MCF 10A (cell line): ENCODE measurements at regions not wholly inside any gene's neighbourhood (a gene's known extent, or its start where the extent isn't known, plus 50 kb on each side); places are given as distances from the start of the nearest gene placed in this dataset.

ENCODE experiments used
- BruUV-seq: library from RNA; stranded (reverse); fragments of 400-500 nt; replicated peaks from 2 replicates; lab custom pipeline; 2021; lab: Mats Ljungman, UMichigan
- CTCF ChIA-PET: fragments of 300-600 bp; sonication (Branson Sonifier 250); formaldehyde crosslinking; extraction: SDS; loops from one replicate; lab custom pipeline; 2021; ENCODE audit warnings: antibody characterized with exemption, inconsistent platforms; lab: Yijun Ruan, JAX
- POLR2A ChIA-PET: fragments of 300-600, 350-650 bp; sonication (Branson Sonifier 250); formaldehyde crosslinking; extraction: SDS; loops from one replicate; lab custom pipeline; 2020; ENCODE audit warnings: antibody characterized with exemption, inconsistent platforms; lab: Yijun Ruan, JAX
- DNase-seq: peaks from one replicate; pipeline ENCODE4 v3.0.0-alpha.2; 2018; ENCODE audit not compliant: unreplicated experiment
- H3K27ac Mint-ChIP-seq: one replicate; pipeline ENCODE4 v1.8.0; 2022; ENCODE audit warnings: mild to moderate bottlenecking, low read depth, mixed read lengths; ENCODE audit not compliant: unreplicated experiment
- H3K27me3 Mint-ChIP-seq: one replicate; pipeline ENCODE4 v1.8.0; 2022; ENCODE audit warnings: mixed read lengths; ENCODE audit not compliant: insufficient read depth, unreplicated experiment
- H3K36me3 Mint-ChIP-seq: one replicate; pipeline ENCODE4 v1.8.0; 2022; ENCODE audit warnings: mild to moderate bottlenecking, moderate library complexity, mixed read lengths; ENCODE audit not compliant: insufficient read depth, unreplicated experiment
- H3K4me1 Mint-ChIP-seq: one replicate; pipeline ENCODE4 v1.8.0; 2022; ENCODE audit warnings: mixed read lengths; ENCODE audit not compliant: insufficient read depth, unreplicated experiment
- H3K4me3 Mint-ChIP-seq: one replicate; pipeline ENCODE4 v1.8.0; 2022; ENCODE audit warnings: mild to moderate bottlenecking, moderate library complexity, mixed read lengths; ENCODE audit not compliant: unreplicated experiment
- H3K9me3 Mint-ChIP-seq: one replicate; pipeline ENCODE4 v1.8.0; 2022; ENCODE audit warnings: mixed read lengths; ENCODE audit not compliant: unreplicated experiment
- CTCF ChIP-seq: fragments of 200-600 bp; IDR thresholded peaks from one replicate; pipeline ENCODE4 v1.8.0; 2022; ENCODE audit warnings: antibody characterized with exemption, mild to moderate bottlenecking; ENCODE audit not compliant: unreplicated experiment
- intact Hi-C: fragments of 100-400 bp; cut with micrococcal nuclease; formaldehyde crosslinking; loops from 2 replicates; pipeline ENCODE4 v1.14.1; 2022

- no peaks in the 10 kb centered on the region for H3K36me3 Mint-ChIP-seq
- CTCF ChIA-PET, result interaction anchor here (0.6 to 1.1 kb wide), 2 partner anchors 65 to 70 kb away, joined by 3 to 5 read pairs; no protein-coding TSS in a partner anchor
- no peak overlapping the region for H3K4me3 Mint-ChIP-seq
- H3K4me1 Mint-ChIP-seq, result peaks cover 8% of the 10 kb centered on the region
- no peaks in the 10 kb centered on the region for H3K9me3 Mint-ChIP-seq
- no peak for DNase-seq
- no peaks in the 10 kb centered on the region for H3K27me3 Mint-ChIP-seq
- no peak overlapping the region for H3K27ac Mint-ChIP-seq
- BruUV-seq, result no TSS peak
- TF ChIP-seq CTCF, result no peak
- POLR2A ChIA-PET, result interaction anchor here (0.6 kb wide), 1 partner anchor 363 kb away, joined by 4 read pairs; no protein-coding TSS in a partner anchor
- intact Hi-C loops, result no loop called here
Measured at GRCh38 chr7:22658031-22658430, 69.0 kb upstream of the IL6 start.

GRCh38 chr7:22657479-22657878 lies 69.5 kb upstream of the IL6 start:
- no peak for DNase-seq
- CTCF ChIA-PET, result interaction anchor here (0.6 to 1.2 kb wide), 3 partner anchors 12 to 70 kb away, joined by 3 to 5 read pairs (median 5); no protein-coding TSS in a partner anchor
- H3K27me3 Mint-ChIP-seq, result no peaks in the 10 kb centered on the region
- no TSS peak for BruUV-seq
- H3K27ac Mint-ChIP-seq, result no peak overlapping the region
- no peak overlapping the region for H3K4me3 Mint-ChIP-seq
- H3K9me3 Mint-ChIP-seq, result no peaks in the 10 kb centered on the region
- POLR2A ChIA-PET, result no interaction called here
- peaks cover 4% of the 10 kb centered on the region for H3K4me1 Mint-ChIP-seq
- TF ChIP-seq CTCF, result no peak
- no peaks in the 10 kb centered on the region for H3K36me3 Mint-ChIP-seq
- intact Hi-C loops, result loop anchor here (1.0 kb wide), 2 partner anchors 69 to 97 kb away; no protein-coding TSS in a partner anchor

- Mint-ChIP-seq H3K27ac (no peak overlapping the region), H3K27me3 (no peaks in the 10 kb centered on the region), H3K36me3 (no peaks in the 10 kb centered on the region), H3K4me3 (no peak overlapping the region), H3K4me1 (peaks cover 11% of the 10 kb centered on the region), H3K9me3 (no peaks in the 10 kb centered on the region)
- no peak for DNase-seq
- intact Hi-C loops, result no loop called here
- ChIA-PET POLR2A (no interaction called here), CTCF (interaction anchor here (0.6 kb wide), 1 partner anchor 12 kb away, joined by 3 read pairs; no protein-coding TSS in a partner anchor)
- BruUV-seq, result no TSS peak
- no peak for TF ChIP-seq CTCF
Measured at GRCh38 chr7:22655781-22656180, 71.2 kb upstream of the IL6 start.

DNA sequence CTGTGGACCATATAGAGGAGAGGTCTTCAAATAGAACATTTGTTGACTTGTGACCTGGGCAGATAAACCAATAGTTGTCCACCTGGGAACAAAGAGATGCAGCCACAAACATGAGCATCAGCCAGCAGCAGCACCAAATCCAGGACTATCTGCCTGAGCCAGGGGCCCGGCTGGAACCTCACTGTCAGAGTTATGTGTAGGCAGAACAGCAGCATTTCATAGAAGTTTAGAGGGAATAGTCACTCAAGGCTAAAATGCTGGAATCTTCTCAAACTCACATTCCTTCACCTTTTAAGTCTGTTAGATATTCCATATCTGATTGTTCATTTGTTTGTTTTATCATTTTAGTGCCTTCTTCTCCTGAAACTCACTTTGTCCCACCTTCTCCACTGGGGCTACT lies 72.2 kb upstream of the IL6 start:
- DNase-seq, result no peak
- Mint-ChIP-seq H3K4me3 (no peak overlapping the region), H3K9me3 (peaks cover 8% of the 10 kb centered on the region), H3K36me3 (no peaks in the 10 kb centered on the region), H3K27me3 (no peaks in the 10 kb centered on the region), H3K27ac (no peak overlapping the region), H3K4me1 (peaks cover 11% of the 10 kb centered on the region)
- intact Hi-C loops, result no loop called here
- TF ChIP-seq CTCF, result no peak
- BruUV-seq, result no TSS peak
- CTCF ChIA-PET, result no interaction called here
- POLR2A ChIA-PET, result no interaction called here
